Thoracic aorta (tissue), 2 donors: ENCODE measurements at regions not wholly inside any gene's neighbourhood (a gene's known extent, or its start where the extent isn't known, plus 50 kb on each side); places are given as distances from the start of the nearest gene placed in this dataset.

ENCODE experiments used
- ATAC-seq: fragments of 150-250 bp; one replicate; pipeline ENCODE4 v1.8.0; 2017; ENCODE audit warnings: low read depth; ENCODE audit not compliant: insufficient number of reproducible peaks, low FRiP score
- DNase-seq: peaks from one replicate; pipeline ENCODE4 v3.0.0-alpha.2; 2020; ENCODE audit warnings: low spot score
- H3K27ac ChIP-seq, 2 donors: fragments of 200-600 bp; sonication (generic); 1 replicate in 1 of 2; 2 replicates in 1 of 2; pipeline ENCODE4 v1.5.1; 2016; ENCODE audit warnings: mild to moderate bottlenecking in 2 of 2, moderate library complexity in 2 of 2
- H3K27me3 ChIP-seq: fragments of 200-600 bp; sonication (generic); replicated peaks from 2 replicates; pipeline ENCODE4 v1.6.0; 2016; ENCODE audit warnings: mild to moderate bottlenecking; ENCODE audit not compliant: insufficient read depth
- H3K36me3 ChIP-seq: fragments of 200-600 bp; sonication (generic); one replicate; pipeline ENCODE4 v1.5.1; 2016
- H3K4me1 ChIP-seq, 2 donors: fragments of 200-600 bp; sonication (generic); 1 replicate in 1 of 2; 2 replicates in 1 of 2; pipeline versions ENCODE4 v1.5.1 to v1.6.0; 2016; ENCODE audit warnings: low read depth in 2 of 2, mild to moderate bottlenecking in 1 of 2; ENCODE audit not compliant: control insufficient read depth in 1 of 2
- H3K4me3 ChIP-seq: fragments of 200-600 bp; sonication (generic); 2 replicates; pipeline ENCODE4 v1.5.1; 2016; ENCODE audit warnings: mild to moderate bottlenecking
- H3K9me3 ChIP-seq: fragments of 200-600 bp; sonication (generic); 2 replicates; pipeline ENCODE4 v1.5.1; 2016
- CTCF ChIP-seq: fragments of 200-600 bp; sonication (generic); IDR thresholded peaks from one replicate; pipeline ENCODE4 v1.5.1; 2019; ENCODE audit warnings: antibody characterized with exemption

GRCh38 chr11:109077291-109077920 is 344.6 kb upstream of the C11orf87 start:
- Histone ChIP-seq H3K27me3 (no peaks in the 10 kb centered on the region), H3K4me3 (no peak overlapping the region), H3K4me1 (peaks cover 0 to 6% of the 10 kb centered on the region in 2 donors), H3K36me3 (no peaks in the 10 kb centered on the region), H3K9me3 (no peaks in the 10 kb centered on the region), H3K27ac (no peak overlapping the region)
- DNase-seq (no peak), ATAC-seq (no peak)
- TF ChIP-seq CTCF: no peak

- TF ChIP-seq CTCF: no peak
- H3K27ac ChIP-seq: peak overlapping the region; percentile 34 to 43
- H3K4me1 ChIP-seq: peaks cover 0 to 3% of the 10 kb centered on the region in 2 donors
- DNase-seq (no peak), ATAC-seq (peak; percentile 86)
- no peaks in the 10 kb centered on the region for H3K36me3 ChIP-seq
- H3K9me3 ChIP-seq: no peaks in the 10 kb centered on the region
- H3K4me3 ChIP-seq: peak overlapping the region; percentile 43
- no peaks in the 10 kb centered on the region for H3K27me3 ChIP-seq
These were observed 336.1 kb upstream of the C11orf87 start for GRCh38 chr11:109085708-109086373.

- Histone ChIP-seq H3K27me3 (no peaks in the 10 kb centered on the region), H3K36me3 (no peaks in the 10 kb centered on the region), H3K27ac (peak overlapping the region in 1 of 2 donors; percentile 34), H3K4me1 (peaks cover 0 to 3% of the 10 kb centered on the region in 2 donors), H3K9me3 (no peaks in the 10 kb centered on the region), H3K4me3 (no peak overlapping the region)
- no peak for TF ChIP-seq CTCF
- DNase-seq (no peak), ATAC-seq (no peak)
These were observed 335.1 kb upstream of the C11orf87 start for GRCh38 chr11:109086931-109087330.

GRCh38 chr11:109088086-109088485 is 333.9 kb upstream of the C11orf87 start:
- no peak overlapping the region for H3K4me3 ChIP-seq
- TF ChIP-seq CTCF: no peak
- peaks cover 0 to 3% of the 10 kb centered on the region in 2 donors for H3K4me1 ChIP-seq
- no peak for DNase-seq
- ATAC-seq: no peak
- H3K27ac ChIP-seq: no peak overlapping the region
- no peaks in the 10 kb centered on the region for H3K9me3 ChIP-seq
- no peaks in the 10 kb centered on the region for H3K27me3 ChIP-seq
- H3K36me3 ChIP-seq: no peaks in the 10 kb centered on the region

- ATAC-seq (no peak), DNase-seq (no peak)
- H3K36me3 ChIP-seq: no peaks in the 10 kb centered on the region
- H3K27ac ChIP-seq: no peak overlapping the region
- H3K4me3 ChIP-seq: no peak overlapping the region
- H3K27me3 ChIP-seq: no peaks in the 10 kb centered on the region
- peaks cover 0 to 3% of the 10 kb centered on the region in 2 donors for H3K4me1 ChIP-seq
- no peak for TF ChIP-seq CTCF
- H3K9me3 ChIP-seq: no peaks in the 10 kb centered on the region
These were observed 332.8 kb upstream of the C11orf87 start for GRCh38 chr11:109089144-109089543.
